GM18507 (cell line): ENCODE measurements at regions not wholly inside any gene's neighbourhood (a gene's known extent, or its start where the extent isn't known, plus 50 kb on each side); places are given as distances from the start of the nearest gene placed in this dataset.
"Not testable (repeated sequence)": the region's sequence is repeated elsewhere in the genome, so short reads cannot be mapped to it uniquely, and the experiment has no call there.

Experiments used
- DNase-seq: peaks from one replicate; pipeline ENCODE4 v3.0.0; 2011; ENCODE audit warnings: low read depth; ENCODE audit not compliant: insufficient read length; ENCODE audit errors: extremely low spot score
- FAIRE-seq: peaks from 2 replicates; lab custom pipeline; 2011; peaks lifted over from hg19 to GRCh38; lab: Jason Lieb, UNC

DNA sequence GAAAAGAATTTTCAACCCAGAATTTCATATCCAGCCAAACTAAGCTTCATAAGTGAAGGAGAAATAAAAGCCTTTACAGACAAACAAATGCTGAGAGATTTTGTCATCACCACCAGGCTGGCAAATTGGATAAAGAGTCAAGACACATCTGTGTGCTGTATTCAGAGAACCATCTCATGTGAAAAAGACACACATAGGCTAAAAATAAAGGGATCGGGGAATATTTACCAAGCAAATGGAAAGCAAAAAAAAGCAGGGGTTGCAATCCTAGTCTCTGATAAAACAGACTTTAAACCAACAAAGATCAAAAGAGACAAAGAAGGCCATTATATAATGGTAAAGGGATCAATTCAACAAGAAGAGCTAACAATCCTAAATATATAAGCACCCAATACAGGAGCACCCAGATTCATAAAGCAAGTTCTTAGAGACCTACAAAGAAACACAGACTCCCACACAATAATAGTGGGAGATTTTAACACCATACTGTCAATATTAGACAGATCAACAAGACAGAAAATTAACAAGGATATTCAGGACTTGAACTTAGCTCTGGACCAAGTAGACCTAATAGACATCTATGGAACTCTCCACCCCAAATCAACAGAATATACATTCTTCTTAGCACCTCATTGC, 55.9 kb upstream of the ACSM6 start:
- DNase-seq, FAIRE-seq: not testable (repeated sequence)

DNA sequence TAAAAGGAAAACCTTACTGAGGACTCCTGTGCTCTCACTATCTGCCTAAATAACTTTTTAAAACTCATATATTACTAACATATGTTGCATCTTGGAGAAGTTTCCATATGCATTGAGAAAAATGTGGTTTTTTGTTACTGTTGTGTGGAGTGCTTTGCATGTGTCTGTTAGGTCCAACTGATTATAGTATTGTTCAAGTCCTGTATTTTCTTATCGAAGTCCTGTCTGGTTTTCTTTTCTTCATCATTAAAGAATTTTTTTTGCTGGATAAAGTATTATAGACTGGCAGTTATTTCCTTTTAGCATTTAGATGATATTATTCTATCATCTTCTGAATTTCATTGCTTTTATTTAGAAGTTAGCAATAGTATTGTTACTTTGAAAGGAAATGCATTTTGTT, 59.5 kb upstream of the ACSM6 start:
- FAIRE-seq, result no peak
- DNase-seq, result no peak

DNA sequence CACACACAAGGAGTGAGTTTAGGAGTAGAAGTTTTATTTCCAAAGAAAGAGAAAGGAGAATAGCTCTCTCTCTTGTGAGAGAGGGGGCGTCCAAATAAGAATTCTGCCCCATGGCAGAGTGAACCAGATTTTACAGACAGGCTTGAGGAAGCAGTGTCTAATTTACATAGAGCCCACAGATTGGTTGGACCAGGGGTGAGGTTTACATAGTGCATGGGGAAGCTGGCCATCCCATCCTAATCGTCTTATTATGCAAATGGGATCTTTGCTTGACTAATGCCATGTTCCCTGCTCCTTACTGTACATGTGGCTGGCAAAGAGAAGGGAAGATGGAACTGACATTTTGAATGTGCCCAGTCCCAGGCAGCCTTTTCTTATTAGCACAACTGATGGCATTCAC, 60.0 kb upstream of the ACSM6 start:
- no peak for FAIRE-seq

DNA sequence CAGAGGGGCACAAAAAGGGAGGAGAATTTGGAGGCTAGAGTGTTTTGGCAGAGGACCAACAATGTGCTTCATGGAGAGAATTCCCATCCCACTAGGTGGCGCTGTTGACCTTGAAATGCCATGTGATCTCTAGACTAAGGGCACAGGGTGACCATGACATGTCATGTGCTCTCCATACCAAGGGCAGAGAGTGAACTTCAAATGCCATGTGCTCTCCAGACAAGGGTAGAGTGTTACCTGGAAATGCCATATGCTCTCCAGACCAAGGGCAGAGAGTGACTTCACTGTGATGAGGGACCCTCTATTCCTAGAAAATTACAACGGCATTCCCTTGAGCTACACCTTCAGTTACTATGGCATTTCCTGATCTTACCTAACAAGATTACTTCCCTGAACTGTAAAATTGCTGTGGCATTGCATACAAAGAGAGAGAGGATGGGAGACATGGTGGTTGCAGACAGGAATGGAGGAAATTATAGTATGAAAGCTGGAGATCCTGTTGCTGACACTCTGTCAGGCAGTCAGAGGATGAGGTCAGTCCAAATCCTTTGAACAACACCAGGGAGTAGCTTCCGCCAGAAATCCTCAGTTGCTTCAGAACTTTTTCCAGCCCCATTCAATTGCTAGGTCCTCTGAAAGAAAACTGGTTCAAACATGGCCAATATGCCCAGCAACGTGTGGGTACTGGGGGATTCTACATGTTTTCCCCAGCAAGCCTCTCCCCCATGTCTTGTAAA, 60.9 kb upstream of the ACSM6 start:
- FAIRE-seq, result peak; percentile 86
- peak; percentile 17 for DNase-seq

More for the DNA sequence above, 60.0 kb upstream of the ACSM6 start:
- DNase-seq, result no peak

- not testable (repeated sequence) for FAIRE-seq, DNase-seq
These were observed 61.1 kb upstream of the CYP2C8 start for GRCh38 chr10:95130429-95130828.

DNA sequence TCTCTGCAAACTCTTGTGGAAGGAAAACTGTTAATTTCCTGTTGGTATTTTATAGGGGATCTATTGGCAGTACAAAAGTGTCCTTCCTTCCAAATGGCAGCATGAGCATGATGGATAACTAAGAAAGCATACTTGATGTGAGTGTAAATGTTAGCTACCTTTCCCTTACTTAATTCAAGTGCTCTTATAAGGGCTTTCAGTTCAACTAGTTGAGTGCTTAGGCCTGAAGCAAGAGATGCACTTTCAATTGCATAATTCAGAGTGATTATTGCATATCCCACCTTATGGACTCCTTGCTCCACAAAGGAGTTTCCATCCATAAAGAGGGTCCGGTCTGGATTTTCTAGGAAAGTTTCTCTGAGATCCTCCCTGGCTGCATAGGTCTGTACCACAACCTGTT, 56.3 kb upstream of the CYP2C8 start:
- FAIRE-seq, result no peak
- no peak for DNase-seq

DNA sequence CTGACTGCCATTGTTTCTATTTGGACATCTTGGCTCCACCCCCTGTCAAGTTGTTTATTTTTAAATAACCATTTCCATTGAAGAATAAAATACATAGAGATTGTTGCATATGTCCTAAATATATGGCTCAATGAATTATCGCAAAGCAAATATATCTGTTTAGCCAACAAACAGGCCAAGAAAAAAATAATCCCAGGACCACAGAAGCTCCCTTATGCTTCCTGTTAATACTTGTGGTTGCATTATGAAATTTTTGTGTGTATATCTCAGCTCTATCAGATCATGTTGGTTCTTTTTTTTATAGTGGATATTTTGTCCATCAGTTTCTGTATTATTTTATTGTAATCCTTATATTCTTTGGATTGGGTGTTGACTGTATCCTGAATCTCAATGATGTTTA, 53.4 kb upstream of the CYP2C8 start:
- DNase-seq (no peak), FAIRE-seq (no peak)

DNA sequence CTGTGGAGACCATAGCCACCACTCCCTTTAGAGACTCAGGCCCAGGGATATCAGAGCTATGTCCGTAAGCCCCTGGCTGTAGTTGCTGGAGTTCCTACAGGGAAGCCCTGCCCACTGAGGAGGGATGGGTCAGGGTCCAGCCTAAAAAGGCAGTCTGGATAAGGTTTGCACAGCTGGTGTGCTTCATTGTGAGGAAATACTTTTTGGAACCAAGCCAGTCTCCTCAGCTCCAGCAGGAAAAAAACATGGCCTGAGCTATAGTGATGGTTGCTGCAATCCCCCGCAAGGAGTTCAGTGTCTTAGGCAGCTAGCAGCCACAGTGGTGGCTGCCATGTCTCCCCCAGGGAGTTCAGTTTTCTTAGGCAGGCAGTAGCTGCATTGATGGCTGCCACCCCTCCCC, 52.6 kb upstream of the CYP2C8 start:
- DNase-seq, result no peak
- FAIRE-seq, result no peak
